SKM-1 treated with dmso at 0.1 percent for 144 hours (cell line): ENCODE measurements at regions not wholly inside any gene's neighbourhood (a gene's known extent, or its start where the extent isn't known, plus 50 kb on each side); places are given as distances from the start of the nearest gene placed in this dataset.
"Not testable (repeated sequence)": the region's sequence is repeated elsewhere in the genome, so short reads cannot be mapped to it uniquely, and the experiment has no call there.

Experiments used
- DNase-seq: peaks from one replicate; lab custom pipeline; 2025; ENCODE audit not compliant: unreplicated experiment; lab: John Stamatoyannopoulos, UW

- no peak for DNase-seq
Measured at GRCh38 chr15:99481951-99482230, 83.9 kb upstream of the MEF2A start.

DNA sequence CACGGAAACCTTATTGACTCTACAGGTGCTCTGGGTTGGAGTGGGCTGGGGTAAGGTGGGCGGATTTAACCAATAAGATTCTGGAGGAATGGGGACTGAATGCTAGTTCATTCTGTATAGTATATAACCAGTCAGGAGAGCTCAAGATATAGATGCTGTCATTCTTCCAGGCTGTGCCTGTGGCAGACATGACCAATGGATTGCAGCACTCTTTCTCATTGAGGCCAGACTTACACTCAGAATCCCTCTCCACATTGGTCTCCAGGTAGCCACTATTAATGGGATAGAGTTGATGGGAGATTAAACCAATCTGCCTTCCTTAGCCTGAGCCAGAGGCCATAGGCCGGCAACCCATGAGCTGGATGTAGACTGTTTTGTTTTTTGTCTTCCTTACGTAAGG, 82.8 kb upstream of the MEF2A start:
- DNase-seq = no peak

DNA sequence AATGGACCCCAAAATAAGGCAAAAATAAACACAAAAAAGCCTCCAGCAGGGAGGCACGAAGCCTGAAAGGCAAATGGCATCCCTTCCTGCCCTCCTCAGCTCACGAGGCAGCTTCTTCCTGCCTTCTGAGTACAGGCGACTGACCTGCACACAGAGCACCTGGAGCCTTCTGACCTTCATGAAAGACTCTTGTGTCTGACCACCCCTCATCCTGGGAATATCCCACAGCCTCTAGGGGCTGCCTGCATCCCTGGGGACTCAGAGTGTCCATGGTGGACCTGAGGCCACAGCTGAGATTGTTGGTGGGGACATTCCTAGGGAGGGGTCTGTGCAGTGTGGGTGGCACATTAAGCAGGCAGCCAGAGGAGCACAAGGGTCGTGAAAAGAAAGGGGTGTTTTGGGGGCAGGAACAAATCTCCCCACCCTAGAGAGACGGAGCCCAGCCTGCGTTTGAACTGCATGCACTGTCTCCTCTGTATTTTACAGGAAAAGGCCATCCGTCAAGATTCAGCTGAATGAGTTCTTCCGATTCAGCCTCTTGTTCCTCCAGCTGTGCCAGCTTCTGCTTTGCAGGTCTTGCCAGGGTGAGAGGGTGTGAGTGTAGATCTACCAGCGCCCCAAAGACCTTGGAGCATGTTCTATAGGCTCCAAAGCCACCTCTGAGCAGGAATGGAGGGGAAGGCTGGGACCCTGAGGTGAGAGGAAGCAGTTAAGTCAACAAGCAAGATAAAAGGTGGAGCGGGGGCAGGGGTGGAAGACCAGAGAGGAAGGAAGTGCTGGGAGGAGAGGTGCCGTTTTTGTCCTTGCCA, 80.4 kb upstream of the MEF2A start:
- no peak for DNase-seq

DNA sequence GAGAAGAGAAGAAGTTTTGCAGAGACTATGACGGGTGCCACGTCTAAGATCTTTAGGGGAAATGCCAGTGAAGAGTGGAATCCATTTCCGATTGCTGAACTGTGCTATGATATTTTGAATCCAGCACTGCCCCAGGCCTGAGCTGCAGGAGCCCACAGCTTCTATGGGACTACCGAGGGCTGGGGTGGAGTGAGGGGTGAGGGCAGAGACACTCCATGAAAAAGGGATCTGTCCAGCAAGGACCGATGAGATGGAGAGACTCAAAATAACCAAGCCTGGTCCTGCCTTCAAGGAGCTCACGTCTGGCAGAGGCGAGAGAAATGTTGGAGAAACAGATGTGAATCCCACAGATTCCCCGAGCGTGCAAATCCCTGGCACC, 79.8 kb upstream of the MEF2A start:
- no peak for DNase-seq

- DNase-seq = no peak
Measured at GRCh38 chr15:99486371-99487336, 79.1 kb upstream of the MEF2A start.

DNA sequence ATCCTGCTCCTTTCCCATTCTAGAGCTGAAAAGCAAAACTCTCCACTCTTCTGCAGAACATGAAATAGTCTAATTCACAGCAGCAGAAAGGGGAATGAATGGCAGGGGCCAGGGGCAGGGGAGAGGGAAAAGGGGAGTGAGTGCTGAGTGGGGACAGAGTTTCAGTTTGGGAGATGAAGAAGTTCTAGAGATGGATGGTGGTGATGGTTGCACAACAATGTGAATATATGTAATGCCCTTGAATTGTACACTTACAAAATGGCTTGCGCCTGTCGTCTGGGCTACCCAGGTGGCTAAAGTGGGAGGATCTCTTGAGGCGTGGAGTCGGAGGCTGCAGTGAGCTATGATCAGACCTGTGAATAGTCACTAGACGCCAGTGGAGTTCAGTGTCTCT, 78.5 kb upstream of the MEF2A start:
- no peak for DNase-seq

- no peak for DNase-seq
Measured at GRCh38 chr15:99492275-99492674, 73.5 kb upstream of the MEF2A start.

DNA sequence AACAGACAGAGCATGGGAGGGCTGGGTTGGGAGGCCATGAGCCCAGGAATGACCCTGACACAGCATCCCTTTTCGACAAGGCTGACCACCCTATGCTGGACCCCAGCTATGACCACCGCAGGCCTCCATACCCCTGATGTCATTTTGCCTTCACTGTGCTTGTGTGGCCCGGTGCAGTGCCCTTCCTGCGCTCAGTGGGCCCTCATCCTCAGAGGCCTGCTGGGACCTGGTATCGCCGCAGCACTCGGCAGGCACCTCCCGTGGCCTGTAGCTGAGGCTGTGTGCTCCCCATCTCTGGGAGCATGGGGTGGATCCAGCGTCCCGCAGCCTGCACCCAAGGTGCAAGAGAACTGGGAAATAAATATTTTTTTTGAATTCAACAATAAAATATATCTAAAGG, 73.1 kb upstream of the MEF2A start:
- DNase-seq = no peak

- no peak for DNase-seq
Measured at GRCh38 chr15:99493461-99493860, 72.3 kb upstream of the MEF2A start.

- DNase-seq = not testable (repeated sequence)
Measured at GRCh38 chr15:99494536-99495233, 71.1 kb upstream of the MEF2A start.

- no peak for DNase-seq
Measured at GRCh38 chr15:99495430-99496301, 70.1 kb upstream of the MEF2A start.

- no peak for DNase-seq
Measured at GRCh38 chr15:99496302-99496629, 69.5 kb upstream of the MEF2A start.

GRCh38 chr15:99502182-99502581, 63.6 kb upstream of the MEF2A start:
- no peak for DNase-seq

DNA sequence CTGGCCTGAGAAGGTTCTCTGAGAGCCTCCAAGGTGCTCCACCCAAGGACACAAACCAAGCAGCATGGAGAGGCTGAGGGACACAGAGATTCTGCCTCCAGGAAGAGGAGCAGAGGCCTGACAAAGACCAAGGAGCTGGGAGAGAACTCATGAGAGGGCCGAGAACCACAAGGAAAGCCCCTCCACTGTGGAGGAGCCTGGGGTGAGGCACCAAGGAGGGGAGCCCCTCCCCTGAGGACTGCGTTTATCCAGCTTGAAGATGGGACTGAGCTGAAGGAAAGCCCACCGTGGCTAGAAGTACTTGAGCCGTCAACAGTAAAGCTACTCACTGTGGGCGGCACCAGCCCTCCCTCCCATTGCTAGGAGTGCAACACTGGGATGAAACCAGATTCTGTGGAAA, 63.1 kb upstream of the MEF2A start:
- DNase-seq = no peak

DNA sequence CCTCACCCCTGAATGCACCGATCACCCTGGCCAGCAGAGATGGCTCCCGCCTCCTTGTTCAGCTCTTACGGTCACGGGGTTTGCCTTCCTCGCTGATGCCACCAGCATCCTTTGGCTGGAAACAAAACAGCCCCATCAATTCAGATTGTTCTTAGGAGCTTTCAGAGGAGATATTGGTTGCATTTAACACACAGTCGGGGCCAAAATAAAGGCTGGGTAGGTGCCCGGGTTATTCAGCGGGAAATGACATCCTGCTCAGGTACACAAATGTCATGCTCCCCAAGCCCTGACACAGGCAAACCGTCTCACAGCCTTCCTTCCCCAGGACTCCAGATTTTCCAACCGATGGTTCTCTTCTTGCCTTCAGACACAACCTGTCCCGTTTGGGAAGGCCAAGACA, 62.4 kb upstream of the MEF2A start:
- DNase-seq = no peak

DNA sequence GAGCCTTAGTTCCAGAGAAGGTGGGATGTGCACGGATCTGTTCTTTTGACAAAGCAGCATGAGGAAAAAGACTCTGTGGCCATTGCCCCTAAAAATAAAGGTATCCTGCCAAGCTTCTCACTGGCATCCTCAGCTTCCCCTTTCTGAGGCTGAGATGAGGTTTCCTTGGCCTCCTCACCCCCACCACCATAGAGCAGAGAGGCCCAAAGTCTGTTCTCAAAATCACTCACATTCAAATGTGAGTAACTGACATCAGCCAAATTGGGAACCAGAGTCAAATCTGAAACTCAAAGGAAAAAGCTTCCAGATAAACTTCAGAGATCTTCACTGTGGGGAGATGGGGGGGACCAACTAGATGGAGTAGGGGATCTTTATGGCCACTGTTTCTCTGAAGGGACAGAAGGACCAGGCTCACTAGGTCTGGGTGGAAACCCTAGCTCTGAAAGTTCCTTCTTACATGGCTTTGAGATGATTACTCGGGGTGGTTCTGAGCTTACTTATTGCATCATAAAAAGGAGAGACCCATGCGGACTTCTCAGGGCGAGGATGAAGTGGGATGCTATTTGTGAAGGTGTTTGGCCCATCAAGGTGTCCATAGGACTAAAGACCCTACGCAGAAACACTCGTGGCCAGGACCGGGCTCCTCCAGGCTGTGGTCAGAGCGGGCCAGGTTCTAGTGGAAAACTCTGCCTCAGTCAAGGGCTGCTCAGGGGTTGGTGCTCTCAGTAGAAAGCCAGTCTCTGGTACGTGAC, 61.5 kb upstream of the MEF2A start:
- no peak for DNase-seq

DNA sequence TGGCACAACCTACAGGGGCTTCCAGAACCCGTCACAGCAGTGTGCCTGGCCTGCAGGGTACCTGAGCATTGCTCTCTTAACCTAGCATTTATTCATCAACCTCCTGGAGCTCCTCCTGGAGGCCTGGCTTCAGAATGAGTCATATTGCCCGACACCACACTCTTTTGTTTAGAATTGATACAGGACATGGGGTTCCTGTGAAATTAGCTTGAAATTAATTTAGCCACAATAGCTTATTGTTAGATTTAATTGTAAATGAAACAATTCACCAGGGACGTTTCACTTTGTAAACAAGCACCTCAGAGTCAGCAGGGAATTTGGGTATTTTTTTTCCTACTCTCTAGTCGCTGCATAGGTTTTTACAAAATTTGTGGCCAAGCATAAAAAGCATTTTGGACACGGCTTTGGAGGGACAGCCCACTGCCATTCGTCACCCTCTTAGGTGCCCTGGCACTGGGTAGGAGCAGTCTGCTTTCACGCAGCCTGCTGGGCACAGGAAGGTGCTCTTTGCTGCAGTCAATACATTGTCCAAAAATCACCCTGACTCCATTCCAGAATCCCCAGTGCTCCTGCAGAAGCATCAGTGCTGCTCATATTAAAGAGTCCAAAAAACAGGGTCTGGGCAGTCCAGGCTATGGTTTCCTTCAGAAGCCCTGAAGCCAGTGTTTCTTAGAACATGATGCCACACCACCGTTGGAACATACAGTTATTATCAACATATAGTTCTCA, 60.8 kb upstream of the MEF2A start:
- no peak for DNase-seq

- no peak for DNase-seq
Measured at GRCh38 chr15:99506399-99506798, 59.4 kb upstream of the MEF2A start.

DNA sequence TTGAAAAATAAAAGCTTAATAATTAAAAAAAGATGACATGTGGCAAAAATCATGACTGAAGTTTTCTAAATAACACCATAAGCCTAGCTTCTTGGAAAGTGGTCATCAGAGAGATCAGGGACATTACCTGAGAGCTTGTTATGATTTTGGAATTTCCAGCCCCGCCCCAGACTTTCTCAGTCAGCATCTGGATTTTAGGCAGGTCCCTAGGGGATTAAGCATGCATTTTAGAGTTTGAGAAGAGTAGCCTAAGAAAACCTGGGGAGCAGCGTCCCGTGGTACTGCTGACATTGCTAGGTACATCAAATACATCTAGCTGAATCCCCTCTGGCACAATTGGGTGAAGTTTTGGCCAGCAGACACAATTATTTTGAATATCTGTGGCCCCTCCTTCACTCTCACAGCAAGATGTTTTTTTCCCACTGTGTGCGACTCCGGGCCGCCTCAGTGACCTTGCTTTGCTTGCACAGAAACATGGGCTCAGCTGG, 58.7 kb upstream of the MEF2A start:
- no peak for DNase-seq
